Epithelial cell of proximal tubule (primary cell): ENCODE measurements at regions not wholly inside any gene's neighbourhood (a gene's known extent, or its start where the extent isn't known, plus 50 kb on each side); places are given as distances from the start of the nearest gene placed in this dataset.

ENCODE experiments used
- DNase-seq: peaks from one replicate; pipeline ENCODE4 v3.0.0-alpha.2; 2011; ENCODE audit warnings: low read depth
- H3K4me3 ChIP-seq: 2 replicates; pipeline ENCODE4 v1.5.1; 2011; ENCODE audit warnings: low read depth, mild to moderate bottlenecking, low read length
- TF ChIP-seq, protein P1 (sequence below): conservative IDR thresholded peaks from 2 replicates; pipeline ENCODE4 v1.5.1; 2012; ENCODE audit warnings: low read depth, mild to moderate bottlenecking, low read length

DNA sequence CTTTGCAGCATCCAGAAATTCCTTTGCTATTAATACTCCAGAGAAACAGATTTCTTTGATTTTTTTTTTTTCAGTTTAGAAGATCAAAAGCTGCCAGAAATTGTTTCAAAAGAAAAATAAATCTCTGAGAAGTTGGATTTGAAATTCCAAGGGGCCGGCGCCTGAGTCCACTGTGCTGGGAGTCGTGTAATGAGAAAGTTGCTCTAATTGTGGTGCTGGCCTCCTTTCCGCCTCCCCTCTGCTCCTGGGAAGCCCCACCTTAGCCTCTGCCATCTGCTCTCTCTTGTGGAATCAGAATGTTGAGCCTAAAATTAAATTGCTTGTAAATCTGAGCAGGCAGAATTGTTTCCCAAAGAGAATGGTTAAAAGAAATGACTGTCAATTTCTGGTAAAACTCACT is 93.3 kb downstream of the EMX2 start:
- TF ChIP-seq, protein P1, sequence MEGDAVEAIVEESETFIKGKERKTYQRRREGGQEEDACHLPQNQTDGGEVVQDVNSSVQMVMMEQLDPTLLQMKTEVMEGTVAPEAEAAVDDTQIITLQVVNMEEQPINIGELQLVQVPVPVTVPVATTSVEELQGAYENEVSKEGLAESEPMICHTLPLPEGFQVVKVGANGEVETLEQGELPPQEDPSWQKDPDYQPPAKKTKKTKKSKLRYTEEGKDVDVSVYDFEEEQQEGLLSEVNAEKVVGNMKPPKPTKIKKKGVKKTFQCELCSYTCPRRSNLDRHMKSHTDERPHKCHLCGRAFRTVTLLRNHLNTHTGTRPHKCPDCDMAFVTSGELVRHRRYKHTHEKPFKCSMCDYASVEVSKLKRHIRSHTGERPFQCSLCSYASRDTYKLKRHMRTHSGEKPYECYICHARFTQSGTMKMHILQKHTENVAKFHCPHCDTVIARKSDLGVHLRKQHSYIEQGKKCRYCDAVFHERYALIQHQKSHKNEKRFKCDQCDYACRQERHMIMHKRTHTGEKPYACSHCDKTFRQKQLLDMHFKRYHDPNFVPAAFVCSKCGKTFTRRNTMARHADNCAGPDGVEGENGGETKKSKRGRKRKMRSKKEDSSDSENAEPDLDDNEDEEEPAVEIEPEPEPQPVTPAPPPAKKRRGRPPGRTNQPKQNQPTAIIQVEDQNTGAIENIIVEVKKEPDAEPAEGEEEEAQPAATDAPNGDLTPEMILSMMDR: no peak
- H3K4me3 ChIP-seq: no peak overlapping the region
- DNase-seq: no peak

DNA sequence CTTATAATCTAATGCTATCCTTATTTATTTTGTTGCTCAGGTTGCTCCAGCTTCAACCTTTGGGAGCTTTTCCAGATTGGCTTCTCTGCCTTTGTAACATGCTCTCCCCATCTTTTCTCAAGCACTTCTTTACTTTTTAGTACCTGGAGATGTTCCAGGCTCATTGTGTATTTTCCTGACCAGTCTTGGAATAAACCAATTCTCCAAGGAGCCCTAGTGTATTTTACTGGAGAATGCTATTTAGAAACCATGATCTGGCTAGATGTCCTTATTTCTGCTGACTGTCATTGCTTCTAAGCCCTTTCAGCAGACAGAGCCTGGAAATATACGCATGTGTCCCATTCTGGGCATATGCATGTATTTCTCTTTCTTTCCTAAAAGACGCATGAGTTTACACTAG is 95.7 kb downstream of the EMX2 start:
- no peak overlapping the region for H3K4me3 ChIP-seq
- DNase-seq: no peak
- TF ChIP-seq, protein P1: no peak

DNA sequence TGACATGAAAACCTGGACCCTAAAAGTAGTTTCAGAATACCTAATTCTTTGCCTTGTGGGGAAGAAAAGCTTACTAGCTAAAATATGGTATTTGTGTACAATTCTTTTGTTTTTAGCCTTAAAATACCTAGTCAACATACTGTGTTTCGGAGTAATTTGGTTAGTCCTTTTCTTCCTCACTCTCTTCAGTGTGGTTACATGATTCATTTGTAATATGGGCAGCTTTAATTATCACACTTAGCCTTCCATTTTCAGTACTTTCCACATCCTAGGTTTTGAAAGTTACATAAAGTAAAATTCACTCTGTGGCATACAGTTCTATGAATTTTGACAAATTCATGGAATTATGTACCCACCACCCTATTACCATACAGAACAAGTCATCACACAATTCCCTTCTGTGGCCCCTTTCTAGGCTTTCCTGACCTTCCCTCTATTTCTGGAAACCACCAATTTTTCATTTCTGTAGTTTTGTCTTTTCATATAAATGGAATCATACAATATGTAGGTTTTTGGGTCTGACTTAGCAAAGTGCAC is 96.2 kb downstream of the EMX2 start:
- TF ChIP-seq, protein P1: no peak
- DNase-seq: no peak
- no peak overlapping the region for H3K4me3 ChIP-seq

DNA sequence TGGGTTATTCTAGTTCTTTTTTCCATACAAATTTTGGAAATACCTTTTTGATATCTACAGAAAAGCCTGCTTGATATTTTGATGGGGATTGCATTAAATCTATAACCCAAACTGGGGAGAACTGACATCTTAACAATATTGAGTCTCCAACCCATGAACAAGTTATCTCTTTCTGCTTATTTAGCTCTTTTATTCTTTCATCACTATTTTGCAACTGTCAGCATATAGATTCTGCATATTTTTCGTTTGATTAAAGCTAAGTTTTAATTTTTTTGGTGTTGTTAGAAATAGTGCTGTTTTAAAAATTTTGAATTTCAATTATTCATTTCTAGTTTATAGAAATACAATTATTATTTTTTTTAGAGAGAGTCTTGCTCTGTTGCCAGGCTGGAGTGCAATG is 97.9 kb downstream of the EMX2 start:
- DNase-seq: no peak
- TF ChIP-seq, protein P1: no peak
- no peak overlapping the region for H3K4me3 ChIP-seq

DNA sequence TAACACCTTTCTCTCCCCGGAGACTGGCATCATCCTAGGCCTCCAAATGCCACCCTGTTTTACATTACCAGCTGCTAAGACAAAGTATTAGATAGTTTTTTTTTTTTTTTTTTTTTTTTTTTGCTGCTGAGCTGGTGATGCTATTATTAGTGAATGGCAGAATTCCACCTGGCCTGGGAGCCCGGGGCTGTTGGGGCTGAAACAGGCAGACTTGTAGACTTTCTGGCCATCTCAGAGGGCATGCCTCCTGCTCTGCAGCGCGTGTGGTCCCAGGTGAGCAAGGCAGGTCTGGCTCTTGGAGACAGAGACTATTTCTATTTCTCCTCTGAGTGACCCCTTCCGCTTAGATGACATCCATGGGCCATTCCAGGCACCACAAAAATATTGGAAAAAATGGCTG is 104.2 kb downstream of the EMX2 start:
- TF ChIP-seq, protein P1: no peak
- no peak overlapping the region for H3K4me3 ChIP-seq
- DNase-seq: no peak

DNA sequence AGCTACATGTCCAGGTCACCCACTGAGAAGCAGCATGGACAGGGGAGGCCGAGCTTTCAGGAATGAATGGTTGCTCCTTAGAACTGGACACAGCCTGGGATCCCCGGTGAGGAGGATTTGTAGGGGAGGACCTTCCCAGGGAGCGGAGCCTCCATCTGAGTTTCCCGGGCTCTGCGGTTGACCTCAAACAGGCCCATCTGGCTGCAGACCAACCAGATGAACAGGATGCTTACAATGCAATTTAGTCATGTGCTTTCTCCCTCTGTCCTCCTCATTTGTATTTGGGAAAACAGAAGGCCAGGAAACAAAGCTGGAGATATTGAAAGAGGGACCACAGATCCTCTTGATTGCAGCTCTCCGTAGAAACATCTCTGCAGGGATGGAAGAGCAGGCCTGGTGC is 104.8 kb downstream of the EMX2 start:
- no peak for DNase-seq
- TF ChIP-seq, protein P1: no peak

DNA sequence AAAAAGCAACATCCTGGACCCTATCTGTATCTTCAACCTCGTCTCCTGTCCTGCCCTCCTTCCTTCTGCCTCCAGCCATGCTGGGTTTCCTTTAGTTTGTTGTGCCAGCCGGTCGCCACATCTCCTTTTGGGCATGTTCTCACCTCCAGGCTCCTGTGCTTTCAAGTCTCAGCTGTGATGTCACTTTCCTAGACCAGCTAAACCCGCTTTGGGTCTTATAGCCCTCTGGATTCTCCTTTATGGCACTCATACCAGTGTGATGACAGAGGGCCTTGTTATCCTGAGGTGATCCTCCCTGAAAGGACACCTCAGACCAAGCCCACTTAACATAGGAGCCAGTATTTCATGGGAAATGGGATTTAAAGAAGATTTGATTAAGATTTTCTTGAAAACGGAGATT is 108.6 kb downstream of the EMX2 start:
- H3K4me3 ChIP-seq: no peak overlapping the region

More for the DNA sequence above, 104.8 kb downstream of the EMX2 start:
- no peak overlapping the region for H3K4me3 ChIP-seq

More for the DNA sequence above, 108.6 kb downstream of the EMX2 start:
- no peak for DNase-seq
- TF ChIP-seq, protein P1: no peak
